Central memory CD8-positive, alpha-beta T cell (primary cell): ENCODE measurements at regions not wholly inside any gene's neighbourhood (a gene's known extent, or its start where the extent isn't known, plus 50 kb on each side); places are given as distances from the start of the nearest gene placed in this dataset.
"Not testable (repeated sequence)": the region's sequence is repeated elsewhere in the genome, so short reads cannot be mapped to it uniquely, and the experiment has no call there.

Source experiments
- ATAC-seq: fragments of 150-1000 bp; cut with Tn5 transposase; replicated peaks from 2 replicates; pipeline ENCODE4 v1.10.0; 2022; ENCODE audit warnings: mild to moderate bottlenecking, moderate FRiP score, moderate number of reproducible peaks; ENCODE audit not compliant: poor library complexity, severe bottlenecking; ENCODE audit errors: extremely low read depth
- DNase-seq, 2 donors: peaks; one replicate each; pipeline ENCODE4 v3.0.0; 2021; ENCODE audit warnings: low spot score in 2 of 2
- H3K27ac Mint-ChIP-seq: one replicate; pipeline ENCODE4 v1.8.0; 2022; ENCODE audit warnings: low read depth, mild to moderate bottlenecking, moderate library complexity, mixed read lengths
- H3K27me3 Mint-ChIP-seq: one replicate; pipeline ENCODE4 v1.8.0; 2022; ENCODE audit warnings: mixed read lengths
- H3K36me3 Mint-ChIP-seq: one replicate; pipeline ENCODE4 v1.8.0; 2022; ENCODE audit warnings: mild to moderate bottlenecking, moderate library complexity, mixed read lengths; ENCODE audit not compliant: insufficient read depth
- H3K4me1 Mint-ChIP-seq: one replicate; pipeline ENCODE4 v1.8.0; 2022; ENCODE audit warnings: mixed read lengths
- H3K4me3 Mint-ChIP-seq: one replicate; pipeline ENCODE4 v1.8.0; 2022; ENCODE audit warnings: mild to moderate bottlenecking, moderate library complexity, mixed read lengths
- H3K9me3 Mint-ChIP-seq: one replicate; pipeline ENCODE4 v1.8.0; 2022; ENCODE audit warnings: mixed read lengths

DNA sequence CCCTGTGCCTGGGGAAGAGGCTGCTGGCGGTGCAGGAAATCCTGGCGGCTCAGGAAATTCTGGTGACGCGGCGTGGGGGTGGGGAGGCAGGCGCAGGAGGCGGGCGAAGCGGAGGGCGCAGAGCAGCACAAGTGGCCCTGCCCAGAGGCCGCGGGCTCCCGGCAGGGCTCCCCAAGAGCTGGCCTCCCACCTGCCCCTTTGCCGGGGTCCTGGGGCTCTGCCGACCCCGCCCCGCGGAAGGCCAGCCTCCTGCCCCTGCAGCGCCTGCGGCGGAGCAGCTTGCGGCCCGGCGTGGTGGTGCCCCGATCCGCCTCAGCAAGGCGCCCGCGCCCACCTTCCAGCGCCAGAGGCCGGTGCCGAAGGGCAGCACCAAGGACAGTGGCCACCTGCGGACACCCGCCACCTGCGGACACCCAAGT lies 100.2 kb upstream of the OR4C13 start:
- ATAC-seq (no peak), DNase-seq (no peak)
- no peak overlapping the region for H3K27ac Mint-ChIP-seq
- H3K27me3 Mint-ChIP-seq = no peaks in the 10 kb centered on the region
- H3K4me1 Mint-ChIP-seq = no peaks in the 10 kb centered on the region
- no peaks in the 10 kb centered on the region for H3K36me3 Mint-ChIP-seq
- peaks cover 6% of the 10 kb centered on the region for H3K9me3 Mint-ChIP-seq
- no peak overlapping the region for H3K4me3 Mint-ChIP-seq

GRCh38 chr11:49888875-49889274 lies 63.3 kb upstream of the OR4C13 start:
- not testable (repeated sequence) for ATAC-seq, DNase-seq, H3K27ac Mint-ChIP-seq, H3K36me3 Mint-ChIP-seq, H3K27me3 Mint-ChIP-seq, H3K4me3 Mint-ChIP-seq, H3K4me1 Mint-ChIP-seq
- H3K9me3 Mint-ChIP-seq = peaks cover 13% of the 10 kb centered on the region

DNA sequence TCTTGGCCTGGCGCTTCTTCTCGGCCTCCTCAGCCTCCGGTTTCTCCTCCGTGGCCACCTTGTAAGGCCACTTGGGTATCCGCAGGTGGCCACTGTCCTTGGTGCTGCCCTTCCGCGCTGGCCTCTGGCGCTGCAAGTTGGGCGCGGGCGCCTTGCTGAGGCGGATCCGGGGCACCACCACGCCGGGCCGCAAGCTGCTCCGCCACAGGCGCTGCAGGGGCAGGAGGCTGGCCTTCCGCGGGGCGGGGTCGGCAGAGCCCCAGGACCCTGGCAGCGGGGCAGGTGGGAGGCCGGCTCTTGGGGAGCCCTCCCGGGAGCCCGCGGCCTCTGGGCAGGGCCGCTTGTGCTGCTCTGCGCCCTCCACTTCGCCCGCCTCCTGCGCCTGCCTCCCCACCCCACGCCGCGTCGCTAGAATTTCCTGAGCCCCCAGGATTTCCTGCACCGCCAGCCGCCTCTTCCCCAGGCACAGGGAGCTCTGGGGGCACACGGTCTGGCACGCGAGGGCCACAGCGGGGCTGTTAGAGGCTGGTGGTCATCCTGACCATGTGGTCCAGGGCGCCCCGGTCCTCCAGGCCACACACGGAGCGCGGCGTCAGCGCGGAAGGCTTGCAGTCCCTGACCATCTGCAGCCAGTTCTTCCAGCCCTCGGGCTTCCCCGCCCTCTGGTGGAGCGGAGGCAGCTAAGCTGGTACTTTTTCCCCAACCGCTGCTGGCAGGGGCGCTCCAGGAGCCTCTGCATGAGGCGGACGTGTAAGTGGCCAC lies 60.1 kb upstream of the OR4C13 start:
- H3K36me3 Mint-ChIP-seq, H3K27me3 Mint-ChIP-seq, ATAC-seq, H3K27ac Mint-ChIP-seq, H3K4me3 Mint-ChIP-seq, H3K4me1 Mint-ChIP-seq, DNase-seq: not testable (repeated sequence)
- H3K9me3 Mint-ChIP-seq = peaks cover 21% of the 10 kb centered on the region

DNA sequence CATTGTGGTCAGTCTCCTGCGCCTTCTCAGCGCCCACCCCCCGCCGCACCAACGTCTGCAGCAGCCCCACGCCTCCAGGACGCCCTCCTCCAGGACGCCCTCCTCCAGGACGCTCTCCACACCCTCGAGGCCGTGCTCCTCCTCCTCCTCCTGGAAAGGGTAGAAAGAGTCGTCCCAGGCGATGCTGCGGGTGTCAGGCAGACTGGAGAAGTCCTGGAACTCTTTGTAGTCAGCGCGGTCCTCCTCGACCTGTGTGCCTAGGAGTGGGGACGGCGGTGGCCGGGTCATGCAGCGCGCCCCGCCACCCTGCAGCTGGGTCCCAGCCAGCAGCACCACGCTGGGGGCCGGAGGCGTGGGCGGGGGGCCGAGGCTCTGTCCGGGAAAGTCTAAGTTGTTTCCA lies 58.7 kb upstream of the OR4C13 start:
- H3K4me1 Mint-ChIP-seq, H3K27me3 Mint-ChIP-seq, H3K4me3 Mint-ChIP-seq, ATAC-seq, H3K27ac Mint-ChIP-seq, H3K36me3 Mint-ChIP-seq, DNase-seq: not testable (repeated sequence)
- H3K9me3 Mint-ChIP-seq = peaks cover 32% of the 10 kb centered on the region
